HG03095 (cell line): ENCODE measurements at regions not wholly inside any gene's neighbourhood (a gene's known extent, or its start where the extent isn't known, plus 50 kb on each side); places are given as distances from the start of the nearest gene placed in this dataset.

Experiments
- ATAC-seq: cut with Tn5 transposase; IDR thresholded peaks from one replicate; pipeline ENCODE4 v1.9.1; 2021; ENCODE audit warnings: moderate library complexity; ENCODE audit not compliant: unreplicated experiment

- ATAC-seq, result no peak
Observed at GRCh38 chr7:47691988-47692387, 110.1 kb upstream of the TNS3 start.

GRCh38 chr7:47690902-47691558 is 109.1 kb upstream of the TNS3 start:
- ATAC-seq, result no peak

- no peak for ATAC-seq
Observed at GRCh38 chr7:47689558-47689957, 107.6 kb upstream of the TNS3 start.

- no peak for ATAC-seq
Observed at GRCh38 chr7:47688311-47689100, 106.6 kb upstream of the TNS3 start.

GRCh38 chr7:47685712-47686376 is 103.9 kb upstream of the TNS3 start:
- ATAC-seq, result no peak

- ATAC-seq, result no peak
Observed at GRCh38 chr7:47685151-47685550, 103.2 kb upstream of the TNS3 start.

- ATAC-seq, result no peak
Observed at GRCh38 chr7:47684728-47685127, 102.8 kb upstream of the TNS3 start.

GRCh38 chr7:47683485-47683898 is 101.6 kb upstream of the TNS3 start:
- ATAC-seq, result no peak

GRCh38 chr7:47682874-47683273 is 101.0 kb upstream of the TNS3 start:
- no peak for ATAC-seq

- no peak for ATAC-seq
Observed at GRCh38 chr7:47681249-47681810, 99.4 kb upstream of the TNS3 start.

GRCh38 chr7:47678641-47679380 is 96.9 kb upstream of the TNS3 start:
- no peak for ATAC-seq

- no peak for ATAC-seq
Observed at GRCh38 chr7:47677664-47678063, 95.8 kb upstream of the TNS3 start.

- no peak for ATAC-seq
Observed at GRCh38 chr7:47677093-47677492, 95.2 kb upstream of the TNS3 start.

GRCh38 chr7:47672977-47673381 is 91.1 kb upstream of the TNS3 start:
- no peak for ATAC-seq

GRCh38 chr7:47672271-47672791 is 90.4 kb upstream of the TNS3 start:
- ATAC-seq, result no peak

- no peak for ATAC-seq
Observed at GRCh38 chr7:47671358-47671757, 89.4 kb upstream of the TNS3 start.

- peak; percentile 90 for ATAC-seq
Observed at GRCh38 chr7:47670729-47671128, 88.8 kb upstream of the TNS3 start.

- ATAC-seq, result no peak
Observed at GRCh38 chr7:47669901-47670384, 88.0 kb upstream of the TNS3 start.

GRCh38 chr7:47669178-47669891 is 87.4 kb upstream of the TNS3 start:
- ATAC-seq, result peak; percentile 65
